Stimulated activated effector memory CD8-positive, alpha-beta T cell treated with anti-CD3 and anti-CD28 coated beads, Interleukin-12 subunit alpha, Interleukin-12 subunit beta, amount 100 ng/mL, for 72 hours (primary cell): ENCODE measurements at regions not wholly inside any gene's neighbourhood (a gene's known extent, or its start where the extent isn't known, plus 50 kb on each side); places are given as distances from the start of the nearest gene placed in this dataset.
"Not testable (repeated sequence)": the region's sequence is repeated elsewhere in the genome, so short reads cannot be mapped to it uniquely, and the experiment has no call there.

ENCODE experiments used
- ATAC-seq: fragments of 150-1000 bp; cut with Tn5 transposase; 2 replicates; pipeline ENCODE4 v1.10.0; 2021
- DNase-seq, 2 donors: peaks; one replicate each; pipeline ENCODE4 v3.0.0; 2021 to 2022; ENCODE audit warnings: low spot score in 2 of 2
- H3K27ac Mint-ChIP-seq: one replicate; pipeline ENCODE4 v1.8.0; 2022; ENCODE audit warnings: mild to moderate bottlenecking, mixed read lengths
- H3K36me3 Mint-ChIP-seq: one replicate; pipeline ENCODE4 v1.8.0; 2022; ENCODE audit warnings: mild to moderate bottlenecking, mixed read lengths
- H3K4me1 Mint-ChIP-seq: one replicate; pipeline ENCODE4 v1.8.0; 2022; ENCODE audit warnings: mixed read lengths
- H3K4me3 Mint-ChIP-seq: one replicate; pipeline ENCODE4 v1.8.0; 2022; ENCODE audit warnings: mild to moderate bottlenecking, mixed read lengths
- H3K9me3 Mint-ChIP-seq: one replicate; pipeline ENCODE4 v1.8.0; 2022; ENCODE audit warnings: mixed read lengths

- H3K9me3 Mint-ChIP-seq: no peaks in the 10 kb centered on the region
- no peak overlapping the region for H3K4me3 Mint-ChIP-seq
- no peaks in the 10 kb centered on the region for H3K4me1 Mint-ChIP-seq
- H3K27ac Mint-ChIP-seq: no peak overlapping the region
- ATAC-seq: no peak
- no peak for DNase-seq
- no peaks in the 10 kb centered on the region for H3K36me3 Mint-ChIP-seq
Observed at GRCh38 chr14:41457393-41457792, 149.3 kb upstream of the LRFN5 start.

- no peak for DNase-seq
- ATAC-seq: no peak
- no peak overlapping the region for H3K4me3 Mint-ChIP-seq
- H3K9me3 Mint-ChIP-seq: peaks cover 8% of the 10 kb centered on the region
- H3K4me1 Mint-ChIP-seq: no peaks in the 10 kb centered on the region
- no peaks in the 10 kb centered on the region for H3K36me3 Mint-ChIP-seq
- no peak overlapping the region for H3K27ac Mint-ChIP-seq
Observed at GRCh38 chr14:41449066-41449465, 157.6 kb upstream of the LRFN5 start.

DNA sequence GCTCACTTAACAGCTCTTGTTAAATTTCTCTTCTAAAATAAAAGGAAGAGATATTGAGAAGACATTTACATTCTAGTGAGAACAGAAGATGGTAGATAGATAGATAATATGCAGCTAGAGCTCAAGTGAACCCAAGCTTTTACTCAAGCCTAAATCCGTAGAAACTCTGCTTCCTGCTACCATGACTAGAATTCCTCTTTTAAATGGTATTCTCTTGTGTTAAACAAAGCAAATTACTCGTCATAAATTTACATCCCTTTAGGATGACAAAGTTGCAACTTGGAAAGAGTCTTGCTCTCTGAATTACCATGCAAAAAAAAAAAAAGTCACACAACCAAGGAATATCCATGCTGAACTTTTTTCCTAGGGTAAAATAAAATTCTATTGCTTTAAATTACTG, 160.7 kb upstream of the LRFN5 start:
- no peak for ATAC-seq
- no peak overlapping the region for H3K27ac Mint-ChIP-seq
- H3K9me3 Mint-ChIP-seq: peaks cover 9% of the 10 kb centered on the region
- no peaks in the 10 kb centered on the region for H3K36me3 Mint-ChIP-seq
- no peaks in the 10 kb centered on the region for H3K4me1 Mint-ChIP-seq
- DNase-seq: no peak
- H3K4me3 Mint-ChIP-seq: no peak overlapping the region

GRCh38 chr14:41423503-41423902, 183.2 kb upstream of the LRFN5 start:
- DNase-seq: no peak
- Mint-ChIP-seq H3K4me1 (no peaks in the 10 kb centered on the region), H3K27ac (no peak overlapping the region), H3K36me3 (no peaks in the 10 kb centered on the region), H3K9me3 (peaks cover 3% of the 10 kb centered on the region), H3K4me3 (no peak overlapping the region)
- no peak for ATAC-seq

GRCh38 chr14:41421308-41421707, 185.4 kb upstream of the LRFN5 start:
- H3K4me3 Mint-ChIP-seq, H3K36me3 Mint-ChIP-seq, H3K9me3 Mint-ChIP-seq, ATAC-seq, DNase-seq, H3K4me1 Mint-ChIP-seq, H3K27ac Mint-ChIP-seq: not testable (repeated sequence)

DNA sequence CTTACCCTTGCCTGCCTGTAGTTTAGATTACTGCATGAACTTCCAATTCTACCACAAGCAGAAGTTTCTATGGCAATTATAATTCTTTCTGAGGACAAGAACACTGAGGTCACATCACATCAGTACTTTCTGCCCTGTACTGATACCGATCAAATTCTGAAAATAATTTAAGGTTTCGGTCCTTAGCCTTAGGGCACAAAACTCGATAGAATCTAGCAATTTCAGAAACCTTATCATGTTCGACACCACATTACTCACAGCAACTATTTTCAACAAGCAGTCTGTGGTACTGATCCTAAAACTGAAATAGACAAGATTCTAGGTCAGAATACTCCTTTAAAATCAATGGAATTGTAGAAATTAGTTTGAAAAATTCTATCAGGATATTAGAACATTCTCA, 187.0 kb upstream of the LRFN5 start:
- no peaks in the 10 kb centered on the region for H3K4me1 Mint-ChIP-seq
- no peaks in the 10 kb centered on the region for H3K9me3 Mint-ChIP-seq
- no peak for ATAC-seq
- H3K27ac Mint-ChIP-seq: no peak overlapping the region
- no peak overlapping the region for H3K4me3 Mint-ChIP-seq
- H3K36me3 Mint-ChIP-seq: no peaks in the 10 kb centered on the region
- no peak for DNase-seq

DNA sequence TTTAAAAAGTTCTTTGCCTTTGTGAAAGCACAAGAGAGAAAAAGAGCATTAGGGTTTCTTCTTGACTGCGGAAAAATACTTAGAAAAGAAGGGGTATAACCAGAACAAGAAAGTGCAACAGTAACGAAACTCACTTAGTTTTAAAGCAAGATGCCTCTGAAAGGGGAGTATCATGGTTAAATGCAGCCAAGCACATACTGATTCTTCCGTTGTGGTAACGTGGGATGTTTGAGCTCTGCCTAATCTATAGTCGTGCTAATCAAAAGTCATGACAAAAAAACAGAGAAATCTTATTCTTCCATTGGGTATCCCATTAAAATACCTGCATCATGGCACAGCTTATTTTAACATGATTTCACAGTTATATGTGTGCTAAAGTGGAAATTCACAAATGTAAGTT, 187.8 kb upstream of the LRFN5 start:
- H3K36me3 Mint-ChIP-seq: no peaks in the 10 kb centered on the region
- DNase-seq (no peak), ATAC-seq (no peak)
- no peaks in the 10 kb centered on the region for H3K4me1 Mint-ChIP-seq
- no peak overlapping the region for H3K4me3 Mint-ChIP-seq
- H3K27ac Mint-ChIP-seq: no peak overlapping the region
- no peaks in the 10 kb centered on the region for H3K9me3 Mint-ChIP-seq

- Mint-ChIP-seq H3K4me3 (no peak overlapping the region), H3K4me1 (no peaks in the 10 kb centered on the region), H3K9me3 (peaks cover 3% of the 10 kb centered on the region), H3K27ac (no peak overlapping the region), H3K36me3 (no peaks in the 10 kb centered on the region)
- DNase-seq: no peak
- no peak for ATAC-seq
Observed at GRCh38 chr14:41409806-41410205, 196.9 kb upstream of the LRFN5 start.

GRCh38 chr14:41404126-41404525, 202.6 kb upstream of the LRFN5 start:
- H3K9me3 Mint-ChIP-seq: peaks cover 8% of the 10 kb centered on the region
- H3K27ac Mint-ChIP-seq: no peak overlapping the region
- no peak overlapping the region for H3K4me3 Mint-ChIP-seq
- no peaks in the 10 kb centered on the region for H3K36me3 Mint-ChIP-seq
- no peak for ATAC-seq
- no peak for DNase-seq
- H3K4me1 Mint-ChIP-seq: no peaks in the 10 kb centered on the region

- Mint-ChIP-seq H3K9me3 (peaks cover 12% of the 10 kb centered on the region), H3K4me3 (no peak overlapping the region), H3K27ac (no peak overlapping the region), H3K4me1 (no peaks in the 10 kb centered on the region), H3K36me3 (no peaks in the 10 kb centered on the region)
- ATAC-seq (no peak), DNase-seq (no peak)
Observed at GRCh38 chr14:41403360-41403759, 203.3 kb upstream of the LRFN5 start.

GRCh38 chr14:41397926-41398325, 208.8 kb upstream of the LRFN5 start:
- ATAC-seq (no peak), DNase-seq (no peak)
- Mint-ChIP-seq H3K4me3 (no peak overlapping the region), H3K9me3 (peaks cover 12% of the 10 kb centered on the region), H3K27ac (no peak overlapping the region), H3K36me3 (no peaks in the 10 kb centered on the region), H3K4me1 (no peaks in the 10 kb centered on the region)

DNA sequence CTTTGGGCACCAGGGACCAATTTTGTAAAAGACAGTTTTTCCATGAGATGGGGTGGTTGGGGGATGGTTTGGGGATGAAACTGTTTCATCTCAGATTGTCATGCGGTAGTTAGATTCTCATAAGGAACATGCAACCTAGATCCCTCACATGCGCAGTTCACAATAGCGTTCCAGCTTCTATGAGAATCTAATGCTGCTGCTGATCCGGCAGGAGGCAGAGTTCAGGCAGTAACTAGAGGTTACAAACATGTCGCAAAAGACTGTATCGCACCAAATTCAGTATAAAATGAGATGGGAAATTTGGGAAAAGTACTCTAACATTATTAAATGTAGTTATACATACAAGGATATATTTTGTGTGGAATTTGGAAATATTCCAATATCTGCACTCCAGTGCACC, 213.2 kb upstream of the LRFN5 start:
- Mint-ChIP-seq H3K27ac (no peak overlapping the region), H3K9me3 (peaks cover 7% of the 10 kb centered on the region), H3K36me3 (no peaks in the 10 kb centered on the region), H3K4me1 (no peaks in the 10 kb centered on the region), H3K4me3 (no peak overlapping the region)
- no peak for DNase-seq
- no peak for ATAC-seq

- Mint-ChIP-seq H3K4me3 (no peak overlapping the region), H3K9me3 (peaks cover 7% of the 10 kb centered on the region), H3K27ac (no peak overlapping the region), H3K4me1 (no peaks in the 10 kb centered on the region), H3K36me3 (no peaks in the 10 kb centered on the region)
- no peak for ATAC-seq
- DNase-seq: no peak
Observed at GRCh38 chr14:41392226-41392625, 214.4 kb upstream of the LRFN5 start.

- H3K36me3 Mint-ChIP-seq: no peaks in the 10 kb centered on the region
- no peaks in the 10 kb centered on the region for H3K4me1 Mint-ChIP-seq
- ATAC-seq (no peak), DNase-seq (no peak)
- H3K4me3 Mint-ChIP-seq: no peak overlapping the region
- H3K27ac Mint-ChIP-seq: no peak overlapping the region
- H3K9me3 Mint-ChIP-seq: peaks cover 3% of the 10 kb centered on the region
Observed at GRCh38 chr14:41389355-41389754, 217.3 kb upstream of the LRFN5 start.

- H3K4me3 Mint-ChIP-seq: no peak overlapping the region
- ATAC-seq (no peak), DNase-seq (no peak)
- no peaks in the 10 kb centered on the region for H3K4me1 Mint-ChIP-seq
- no peaks in the 10 kb centered on the region for H3K36me3 Mint-ChIP-seq
- H3K27ac Mint-ChIP-seq: no peak overlapping the region
- H3K9me3 Mint-ChIP-seq: peaks cover 5% of the 10 kb centered on the region
Observed at GRCh38 chr14:41385797-41386196, 220.9 kb upstream of the LRFN5 start.

DNA sequence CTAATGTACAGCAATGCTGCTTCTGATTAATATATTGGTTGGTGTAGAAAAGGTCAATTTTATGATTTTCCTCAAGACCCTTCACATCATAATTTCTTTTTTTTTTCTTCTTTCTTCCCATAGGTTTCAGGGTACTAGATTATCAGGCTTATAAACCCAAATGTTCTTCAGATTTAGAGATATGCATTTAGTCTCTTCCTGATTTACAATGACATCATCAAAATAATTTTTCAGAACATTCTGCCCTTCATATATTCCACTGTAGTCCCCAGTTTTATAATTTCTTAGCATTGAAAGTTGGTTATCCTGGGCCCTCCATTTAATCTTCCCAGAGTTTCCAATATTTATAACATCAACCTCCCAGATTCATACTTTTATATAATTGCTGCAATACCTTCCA, 226.7 kb upstream of the LRFN5 start:
- no peaks in the 10 kb centered on the region for H3K36me3 Mint-ChIP-seq
- no peak for ATAC-seq
- peaks cover 10% of the 10 kb centered on the region for H3K9me3 Mint-ChIP-seq
- no peak for DNase-seq
- H3K4me1 Mint-ChIP-seq: no peaks in the 10 kb centered on the region
- H3K27ac Mint-ChIP-seq: no peak overlapping the region
- H3K4me3 Mint-ChIP-seq: no peak overlapping the region

- DNase-seq (no peak), ATAC-seq (no peak)
- H3K4me1 Mint-ChIP-seq: no peaks in the 10 kb centered on the region
- H3K27ac Mint-ChIP-seq: no peak overlapping the region
- no peaks in the 10 kb centered on the region for H3K36me3 Mint-ChIP-seq
- peaks cover 15% of the 10 kb centered on the region for H3K9me3 Mint-ChIP-seq
- no peak overlapping the region for H3K4me3 Mint-ChIP-seq
Observed at GRCh38 chr14:41378526-41378925, 228.2 kb upstream of the LRFN5 start.
